ENCODE measurements at regions not wholly inside any gene's neighbourhood (a gene's known extent, or its start where the extent isn't known, plus 50 kb on each side); places are given as distances from the start of the nearest gene placed in this dataset.

DNA sequence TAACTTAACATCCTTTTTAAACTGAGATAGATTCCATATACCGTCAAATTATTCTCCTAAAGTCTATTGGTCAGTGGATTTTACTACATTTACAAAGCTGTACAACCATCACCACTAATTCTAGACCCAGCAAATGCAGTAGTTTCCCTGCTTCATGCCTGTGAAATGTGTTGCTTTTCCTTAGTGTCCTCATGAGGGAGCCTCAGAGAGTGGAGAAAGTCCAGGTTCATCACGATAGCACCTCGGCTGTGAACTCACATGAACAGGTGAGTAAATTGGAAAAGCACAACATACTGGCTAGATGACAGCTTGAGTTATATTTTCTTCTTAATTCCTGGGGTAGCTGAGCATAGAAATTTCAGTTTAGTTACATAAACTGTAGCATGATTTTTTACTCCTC is 653.7 kb downstream of the MTRR start:
- no peak for TF ChIP-seq CTCF (IDR thresholded peaks at IDR 0.05)
- no peak for TF ChIP-seq POLR2A (IDR thresholded peaks at IDR 0.05)
